ENCODE measurements at regions not wholly inside any gene's neighbourhood (a gene's known extent, or its start where the extent isn't known, plus 50 kb on each side); places are given as distances from the start of the nearest gene placed in this dataset.

DNA sequence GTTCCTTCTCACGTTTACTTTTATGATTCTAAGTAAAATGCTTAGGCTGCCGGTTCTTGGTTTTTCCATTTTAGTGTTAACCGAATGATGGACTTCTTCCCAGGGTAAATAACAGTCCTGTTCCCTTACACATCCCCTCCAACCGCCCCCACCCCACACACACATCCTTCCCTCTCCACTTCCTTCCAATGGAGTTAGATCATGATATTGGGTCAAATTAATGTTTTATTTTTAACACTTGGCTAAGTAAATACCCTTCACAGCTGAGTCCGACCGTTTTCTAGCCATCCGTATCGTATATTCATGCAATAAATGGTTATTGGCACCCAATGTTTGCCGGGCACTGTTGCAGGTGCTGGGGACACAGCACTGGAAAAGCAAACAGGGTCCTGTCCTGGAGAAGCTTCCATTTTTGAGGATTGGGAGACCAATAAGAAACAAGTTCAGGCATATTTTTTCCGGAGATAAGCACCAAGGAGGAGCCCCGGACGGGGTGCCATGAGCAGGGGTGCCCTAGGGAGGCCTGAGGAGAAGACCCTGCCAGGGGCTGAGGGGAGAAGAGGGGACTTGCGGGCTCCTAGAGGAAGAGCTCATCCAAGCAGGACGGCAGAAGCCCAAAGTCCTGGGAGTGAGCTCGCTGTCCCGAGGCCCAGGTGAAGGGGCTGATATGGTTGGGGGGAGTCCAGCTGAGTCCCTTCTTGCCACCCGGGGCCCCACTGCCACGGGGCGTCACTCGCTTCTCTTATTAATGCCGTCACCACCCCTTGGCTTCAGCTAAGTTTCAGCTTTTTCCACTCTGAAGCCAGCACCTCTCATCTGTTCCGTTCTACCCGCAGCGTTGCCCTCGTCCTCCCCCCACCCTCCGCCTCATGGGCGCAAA, 126.0 kb upstream of the RET start:
- TF ChIP-seq, protein P1, sequence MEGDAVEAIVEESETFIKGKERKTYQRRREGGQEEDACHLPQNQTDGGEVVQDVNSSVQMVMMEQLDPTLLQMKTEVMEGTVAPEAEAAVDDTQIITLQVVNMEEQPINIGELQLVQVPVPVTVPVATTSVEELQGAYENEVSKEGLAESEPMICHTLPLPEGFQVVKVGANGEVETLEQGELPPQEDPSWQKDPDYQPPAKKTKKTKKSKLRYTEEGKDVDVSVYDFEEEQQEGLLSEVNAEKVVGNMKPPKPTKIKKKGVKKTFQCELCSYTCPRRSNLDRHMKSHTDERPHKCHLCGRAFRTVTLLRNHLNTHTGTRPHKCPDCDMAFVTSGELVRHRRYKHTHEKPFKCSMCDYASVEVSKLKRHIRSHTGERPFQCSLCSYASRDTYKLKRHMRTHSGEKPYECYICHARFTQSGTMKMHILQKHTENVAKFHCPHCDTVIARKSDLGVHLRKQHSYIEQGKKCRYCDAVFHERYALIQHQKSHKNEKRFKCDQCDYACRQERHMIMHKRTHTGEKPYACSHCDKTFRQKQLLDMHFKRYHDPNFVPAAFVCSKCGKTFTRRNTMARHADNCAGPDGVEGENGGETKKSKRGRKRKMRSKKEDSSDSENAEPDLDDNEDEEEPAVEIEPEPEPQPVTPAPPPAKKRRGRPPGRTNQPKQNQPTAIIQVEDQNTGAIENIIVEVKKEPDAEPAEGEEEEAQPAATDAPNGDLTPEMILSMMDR (conservative IDR thresholded peaks at IDR 0.05; ENCODE audit: low read length) = no peak
- no peak for TF ChIP-seq EZH2phosphoT487 (IDR thresholded peaks at IDR 0.05; ENCODE audit: borderline replicate concordance, low read depth, low read length)

All from OCI-LY7 (cell line).